A549 (cell line): ENCODE measurements at regions not wholly inside any gene's neighbourhood (a gene's known extent, or its start where the extent isn't known, plus 50 kb on each side); places are given as distances from the start of the nearest gene placed in this dataset.
"Not testable (repeated sequence)": the region's sequence is repeated elsewhere in the genome, so short reads cannot be mapped to it uniquely, and the experiment has no call there.

ENCODE experiments used
- CTCF ChIP-seq: fragments of >200 bp; sonication (Bioruptor Twin); formaldehyde crosslinking; IDR thresholded peaks from 3 replicates; pipeline ENCODE4 v1.5.1; 2016
- ELK1 ChIP-seq: fragments of 150-350 bp; IDR thresholded peaks from 2 replicates; pipeline ENCODE4 v1.6.1; 2014; ENCODE audit warnings: low read depth, mild to moderate bottlenecking, low read length
- EP300 ChIP-seq, 2 experiments: fragments of >200 bp; sonication (Bioruptor Twin); formaldehyde crosslinking; IDR thresholded peaks; 2 replicates in 1 of 2; 3 replicates in 1 of 2; pipeline ENCODE4 v1.6.1; 2016 to 2017
- MAFK ChIP-seq: fragments of 450-650 bp; IDR thresholded peaks from 2 replicates; pipeline ENCODE4 v1.6.1; 2014; ENCODE audit not compliant: partially characterized antibody
- PHF8 ChIP-seq: fragments of 200-600 bp; sonication (generic); IDR thresholded peaks from 2 replicates; pipeline ENCODE4 v1.6.1; 2016; ENCODE audit warnings: low read depth, mild to moderate bottlenecking, antibody characterized with exemption, moderate library complexity, borderline replicate concordance
- POLR2A ChIP-seq: IDR thresholded peaks from 2 replicates; pipeline ENCODE4 v1.6.1; 2012; ENCODE audit warnings: mild to moderate bottlenecking, low read length
- RNF2 ChIP-seq: fragments of 200-600 bp; sonication (generic); IDR thresholded peaks from 2 replicates; pipeline ENCODE4 v1.6.1; 2016; ENCODE audit warnings: low read depth, mild to moderate bottlenecking, antibody characterized with exemption, moderate library complexity, borderline replicate concordance
- SREBF2 ChIP-seq: fragments of 450-650 bp; IDR thresholded peaks from 2 replicates; pipeline ENCODE4 v1.6.1; 2014; ENCODE audit warnings: mild to moderate bottlenecking, moderate library complexity
- ZC3H11A ChIP-seq: fragments of 450-650 bp; IDR thresholded peaks from 2 replicates; pipeline ENCODE4 v1.6.1; 2014; ENCODE audit warnings: antibody characterized with exemption, mild to moderate bottlenecking

DNA sequence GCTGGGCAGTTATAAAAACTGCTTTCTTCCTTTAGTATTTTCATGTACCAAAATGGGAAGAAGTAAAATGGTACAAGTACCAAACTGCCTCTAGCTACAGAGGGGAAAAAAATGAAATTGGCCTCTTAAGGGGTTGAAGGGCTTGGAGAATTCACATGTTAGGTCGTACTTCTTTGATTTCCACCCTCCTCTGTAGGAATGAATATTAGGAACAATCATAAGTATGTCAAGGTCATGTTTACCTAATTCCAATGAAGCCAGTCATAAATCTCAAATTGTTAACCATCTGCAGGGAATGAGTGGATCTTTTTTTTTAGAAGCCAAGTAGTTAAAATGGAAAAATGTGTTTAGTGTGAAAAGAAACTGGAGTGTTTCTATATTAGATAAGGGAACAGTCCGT is 772.6 kb downstream of the PRIM2 start:
- not testable (repeated sequence) for TF ChIP-seq CTCF; ZC3H11A; MAFK; EP300 (IDR thresholded peaks at IDR 0.05); POLR2A; ELK1; RNF2; PHF8; SREBF2
